ENCODE measurements at regions not wholly inside any gene's neighbourhood (a gene's known extent, or its start where the extent isn't known, plus 50 kb on each side); places are given as distances from the start of the nearest gene placed in this dataset.
"Not testable (repeated sequence)": the region's sequence is repeated elsewhere in the genome, so short reads cannot be mapped to it uniquely, and the experiment has no call there.

DNA sequence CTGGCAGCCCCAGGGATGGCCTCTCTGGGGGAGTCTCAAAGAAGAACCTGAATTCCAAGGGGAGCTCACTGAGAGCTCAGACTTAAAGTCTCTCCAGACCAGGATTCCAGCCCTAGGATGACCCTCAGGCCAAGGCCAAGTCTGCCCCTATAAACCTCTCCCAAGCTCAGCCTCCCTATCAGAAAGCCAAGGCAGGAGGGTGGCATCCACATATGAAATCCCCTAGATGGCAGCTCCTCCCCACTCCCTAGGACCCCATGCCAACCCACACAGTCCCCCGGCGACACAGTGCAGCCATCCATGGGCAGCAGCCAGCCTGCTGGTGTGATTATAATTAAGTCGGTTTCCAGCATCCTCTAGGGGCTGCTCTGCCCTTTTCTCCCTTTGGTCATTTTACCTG is 269.9 kb downstream of the CDK5RAP2 start:
- 52 to 68% (median 59%) methylated on average over 3 of the region's 3 CpGs for WGBS, 3 donors
- intact Hi-C loops (cut with DNase I): no loop called here

DNA sequence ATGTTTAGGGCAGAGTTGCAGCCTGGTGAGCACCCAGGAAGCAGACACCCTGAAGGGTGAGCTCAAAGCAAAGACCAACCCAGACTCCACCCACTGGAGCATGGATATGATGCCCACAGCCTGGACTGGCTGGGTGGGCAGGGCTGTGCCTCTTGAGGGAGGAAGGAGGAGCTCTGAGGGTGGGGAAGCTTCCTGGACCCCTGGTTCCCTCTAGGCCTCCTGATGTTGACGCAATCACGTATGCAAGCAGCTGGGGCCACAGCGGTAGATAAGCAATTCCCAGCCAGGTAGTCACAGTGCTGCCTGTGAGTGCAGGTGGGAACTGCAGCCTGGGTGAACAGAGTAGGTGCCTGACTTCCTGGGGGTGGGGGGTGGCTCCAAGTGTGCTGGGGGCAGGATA is 271.5 kb downstream of the CDK5RAP2 start:
- intact Hi-C loops (cut with DNase I): no loop called here
- H3K4me1 ChIP-seq: no peaks in the 10 kb centered on the region
- H3K4me3 ChIP-seq: no peak overlapping the region
- H3K9me3 ChIP-seq: peaks cover 1% of the 10 kb centered on the region
- TF ChIP-seq, protein P1, sequence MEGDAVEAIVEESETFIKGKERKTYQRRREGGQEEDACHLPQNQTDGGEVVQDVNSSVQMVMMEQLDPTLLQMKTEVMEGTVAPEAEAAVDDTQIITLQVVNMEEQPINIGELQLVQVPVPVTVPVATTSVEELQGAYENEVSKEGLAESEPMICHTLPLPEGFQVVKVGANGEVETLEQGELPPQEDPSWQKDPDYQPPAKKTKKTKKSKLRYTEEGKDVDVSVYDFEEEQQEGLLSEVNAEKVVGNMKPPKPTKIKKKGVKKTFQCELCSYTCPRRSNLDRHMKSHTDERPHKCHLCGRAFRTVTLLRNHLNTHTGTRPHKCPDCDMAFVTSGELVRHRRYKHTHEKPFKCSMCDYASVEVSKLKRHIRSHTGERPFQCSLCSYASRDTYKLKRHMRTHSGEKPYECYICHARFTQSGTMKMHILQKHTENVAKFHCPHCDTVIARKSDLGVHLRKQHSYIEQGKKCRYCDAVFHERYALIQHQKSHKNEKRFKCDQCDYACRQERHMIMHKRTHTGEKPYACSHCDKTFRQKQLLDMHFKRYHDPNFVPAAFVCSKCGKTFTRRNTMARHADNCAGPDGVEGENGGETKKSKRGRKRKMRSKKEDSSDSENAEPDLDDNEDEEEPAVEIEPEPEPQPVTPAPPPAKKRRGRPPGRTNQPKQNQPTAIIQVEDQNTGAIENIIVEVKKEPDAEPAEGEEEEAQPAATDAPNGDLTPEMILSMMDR (IDR thresholded peaks at IDR 0.05): no peak
- H3K36me3 ChIP-seq (ENCODE audit: insufficient read depth in 1 of 2, low read depth in 1 of 2): no peaks in the 10 kb centered on the region
- no peaks in the 10 kb centered on the region for H3K27me3 ChIP-seq (ENCODE audit: insufficient read depth in 3 of 3, low read length in 2 of 3)
- WGBS, 3 donors: 51 to 61% (median 59%) methylated on average over 3 of the region's 3 CpGs
- ATAC-seq (no peak), DNase-seq (no peak)
- H3K27ac ChIP-seq: no peak overlapping the region

More for the DNA sequence above, 269.9 kb downstream of the CDK5RAP2 start:
- Histone ChIP-seq H3K27ac (no peak overlapping the region), H3K4me1 (no peaks in the 10 kb centered on the region), H3K4me3 (no peak overlapping the region), H3K27me3 (ENCODE audit: insufficient read depth in 3 of 3, low read length in 2 of 3) (no peaks in the 10 kb centered on the region), H3K36me3 (ENCODE audit: insufficient read depth in 1 of 2, low read depth in 1 of 2) (no peaks in the 10 kb centered on the region), H3K9me3 (peaks cover 12% of the 10 kb centered on the region)
- ATAC-seq: no peak
- DNase-seq: no peak
- TF ChIP-seq, protein P1 (IDR thresholded peaks at IDR 0.05): no peak

DNA sequence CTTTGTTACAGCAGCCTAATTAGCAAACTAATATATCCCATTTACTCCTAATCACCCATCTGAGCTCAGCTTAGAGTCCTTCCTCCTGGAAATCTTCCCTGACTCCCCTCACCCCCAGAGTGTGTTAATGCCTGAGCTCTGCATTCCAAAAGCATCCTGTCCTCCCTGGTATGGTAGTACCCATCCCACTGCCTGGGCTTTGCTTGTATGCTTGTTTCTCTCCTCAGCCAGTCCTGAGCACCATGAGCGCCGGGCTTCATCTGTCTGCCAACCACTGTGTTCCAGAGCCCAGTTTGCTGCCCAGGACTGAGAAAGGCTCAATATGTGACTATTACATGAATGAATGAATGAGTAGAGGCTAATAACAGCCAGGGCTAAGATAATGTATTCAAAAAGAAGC is 272.4 kb downstream of the CDK5RAP2 start:
- Histone ChIP-seq H3K27ac (no peak overlapping the region), H3K9me3 (no peaks in the 10 kb centered on the region), H3K4me3 (no peak overlapping the region), H3K4me1 (no peaks in the 10 kb centered on the region), H3K27me3 (ENCODE audit: insufficient read depth in 3 of 3, low read length in 2 of 3) (no peaks in the 10 kb centered on the region), H3K36me3 (ENCODE audit: insufficient read depth in 1 of 2, low read depth in 1 of 2) (no peaks in the 10 kb centered on the region)
- DNase-seq (no peak), ATAC-seq (no peak)
- WGBS, 3 donors: 94 to 98% (median 95%) methylated on average over 2 of the region's 2 CpGs
- intact Hi-C loops (cut with DNase I): no loop called here
- TF ChIP-seq, protein P1 (IDR thresholded peaks at IDR 0.05): no peak

DNA sequence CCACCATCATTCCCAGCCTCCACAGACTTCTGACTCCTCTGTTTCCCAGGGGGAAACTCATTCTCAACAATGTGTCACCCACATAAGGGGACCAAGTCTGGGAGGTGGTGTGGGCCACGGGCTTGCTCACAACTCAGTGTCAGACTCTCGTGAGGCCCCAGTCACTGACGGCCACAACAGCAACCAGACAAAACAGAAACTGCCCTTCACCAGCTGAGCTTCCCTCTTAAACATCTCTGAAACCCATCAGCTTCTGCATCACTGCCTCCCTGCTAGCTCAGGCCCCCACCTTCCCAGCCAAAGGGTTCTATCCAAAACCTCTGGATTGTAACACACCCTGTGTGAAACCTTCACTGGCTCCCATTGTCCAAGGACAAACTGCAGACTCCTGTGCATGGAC is 273.4 kb downstream of the CDK5RAP2 start:
- no peaks in the 10 kb centered on the region for H3K9me3 ChIP-seq
- DNase-seq (no peak), ATAC-seq (no peak)
- no peak overlapping the region for H3K27ac ChIP-seq
- intact Hi-C loops (cut with DNase I): no loop called here
- no peaks in the 10 kb centered on the region for H3K4me1 ChIP-seq
- no peaks in the 10 kb centered on the region for H3K27me3 ChIP-seq (ENCODE audit: insufficient read depth in 3 of 3, low read length in 2 of 3)
- 71 to 81% (median 75%) methylated on average over 3 of the region's 3 CpGs for WGBS, 3 donors
- TF ChIP-seq, protein P1 (IDR thresholded peaks at IDR 0.05): no peak
- no peak overlapping the region for H3K4me3 ChIP-seq
- H3K36me3 ChIP-seq (ENCODE audit: insufficient read depth in 1 of 2, low read depth in 1 of 2): no peaks in the 10 kb centered on the region

DNA sequence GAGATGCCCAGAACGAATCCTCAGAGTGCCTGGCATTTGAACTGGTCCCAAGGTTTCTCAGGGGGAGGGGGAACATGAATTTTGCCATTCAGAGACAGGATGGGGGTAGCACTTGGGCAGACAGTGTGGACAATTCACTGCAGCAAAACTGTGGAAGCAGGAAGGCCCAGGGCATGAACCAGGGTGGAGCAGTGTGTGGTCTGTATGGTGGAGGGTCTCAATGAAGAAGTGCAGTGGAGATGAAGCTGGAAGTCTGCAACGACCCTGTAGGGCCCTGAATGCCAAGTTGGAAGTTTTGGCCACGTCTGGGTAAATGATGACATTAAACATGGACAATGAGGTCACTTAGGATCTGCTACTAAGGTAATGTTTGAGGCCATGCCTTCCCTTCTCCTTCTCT is 273.9 kb downstream of the CDK5RAP2 start:
- H3K9me3 ChIP-seq: no peaks in the 10 kb centered on the region
- no peaks in the 10 kb centered on the region for H3K27me3 ChIP-seq (ENCODE audit: insufficient read depth in 3 of 3, low read length in 2 of 3)
- no peak overlapping the region for H3K27ac ChIP-seq
- WGBS, 3 donors: 56 to 74% (median 59%) methylated on average over 3 of the region's 3 CpGs
- DNase-seq (no peak), ATAC-seq (no peak)
- intact Hi-C loops (cut with DNase I): no loop called here
- no peak overlapping the region for H3K4me3 ChIP-seq
- TF ChIP-seq, protein P1 (IDR thresholded peaks at IDR 0.05): no peak
- no peaks in the 10 kb centered on the region for H3K36me3 ChIP-seq (ENCODE audit: insufficient read depth in 1 of 2, low read depth in 1 of 2)
- H3K4me1 ChIP-seq: no peaks in the 10 kb centered on the region

DNA sequence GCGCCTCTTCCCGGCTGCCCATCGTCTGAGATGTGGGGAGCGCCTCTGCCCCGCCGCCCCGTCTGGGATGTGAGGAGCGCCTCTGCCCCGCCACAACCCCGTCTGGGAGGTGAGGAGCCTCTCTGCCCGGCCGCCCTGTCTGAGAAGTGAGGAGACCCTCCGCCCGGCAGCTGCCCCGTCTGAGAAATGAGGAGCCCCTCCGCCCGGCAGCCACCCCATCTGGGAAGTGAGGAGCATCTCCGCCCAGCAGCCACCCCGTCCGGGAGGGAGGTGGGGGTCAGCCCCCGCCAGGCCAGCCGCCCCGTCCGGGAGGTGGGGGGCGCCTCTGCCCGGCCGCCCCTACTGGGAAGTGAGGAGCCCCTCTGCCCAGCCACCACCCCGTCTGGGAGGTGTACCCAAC is 275.1 kb downstream of the CDK5RAP2 start:
- H3K4me1 ChIP-seq; ATAC-seq; H3K9me3 ChIP-seq; H3K36me3 ChIP-seq (ENCODE audit: insufficient read depth in 1 of 2, low read depth in 1 of 2); H3K27me3 ChIP-seq (ENCODE audit: insufficient read depth in 3 of 3, low read length in 2 of 3); H3K4me3 ChIP-seq; DNase-seq; H3K27ac ChIP-seq; intact Hi-C loops (cut with DNase I): not testable (repeated sequence)
- 94 to 100% (median 95%) methylated on average over 24 to 28 of the region's 28 CpGs for WGBS, 3 donors

Data from psoas muscle (tissue), 7 donors.